Lower leg skin (tissue), 3 donors: ENCODE measurements at regions not wholly inside any gene's neighbourhood (a gene's known extent, or its start where the extent isn't known, plus 50 kb on each side); places are given as distances from the start of the nearest gene placed in this dataset.

Experiments
- CTCF ChIP-seq, 3 donors: fragments of 450-650 bp; IDR thresholded peaks; one replicate each; pipeline ENCODE4 v1.5.1; 2016; ENCODE audit warnings: antibody characterized with exemption in 3 of 3, mild to moderate bottlenecking in 3 of 3, moderate library complexity in 2 of 3
- POLR2A ChIP-seq, 2 donors: fragments of 450-650 bp; IDR thresholded peaks; one replicate each; pipeline ENCODE4 v1.6.1; 2016 to 2017; ENCODE audit warnings: antibody characterized with exemption in 2 of 2, mild to moderate bottlenecking in 1 of 2, moderate library complexity in 1 of 2

GRCh38 chr16:54462771-54463170 lies 176.2 kb upstream of the IRX3 start:
- TF ChIP-seq CTCF (IDR thresholded peaks at IDR 0.05) (no peak), POLR2A (IDR thresholded peaks at IDR 0.05) (no peak)
